H9 (cell line): ENCODE measurements at regions not wholly inside any gene's neighbourhood (a gene's known extent, or its start where the extent isn't known, plus 50 kb on each side); places are given as distances from the start of the nearest gene placed in this dataset.

ENCODE experiments used
- DNase-seq: peaks from one replicate; pipeline ENCODE4 v3.0.0-alpha.2; 2017
- H2AFZ ChIP-seq: one replicate; pipeline ENCODE4 v1.6.1; 2013; ENCODE audit warnings: mild to moderate bottlenecking, low read length, control low read depth, moderate library complexity
- H2AK5ac ChIP-seq: 2 replicates; pipeline ENCODE4 v1.6.1; 2013; ENCODE audit warnings: low read length, control low read depth, mixed read lengths; ENCODE audit not compliant: insufficient read length
- H2BK120ac ChIP-seq: one replicate; pipeline ENCODE4 v1.6.1; 2013; ENCODE audit warnings: low read depth, mild to moderate bottlenecking, low read length, control low read depth, inconsistent platforms; ENCODE audit not compliant: poor library complexity, severe bottlenecking
- H2BK12ac ChIP-seq: 2 replicates; pipeline ENCODE4 v1.6.1; 2013; ENCODE audit warnings: low read length, control low read depth, mixed read lengths, low read depth; ENCODE audit not compliant: insufficient read length
- H2BK15ac ChIP-seq: 2 replicates; pipeline ENCODE4 v1.6.1; 2013; ENCODE audit warnings: low read depth, low read length, control low read depth
- H2BK20ac ChIP-seq: one replicate; pipeline ENCODE4 v1.6.1; 2013; ENCODE audit warnings: low read depth, mild to moderate bottlenecking, low read length, control low read depth, inconsistent platforms; ENCODE audit not compliant: poor library complexity, severe bottlenecking
- H2BK5ac ChIP-seq: 2 replicates; pipeline ENCODE4 v1.6.1; 2013; ENCODE audit warnings: low read length, control low read depth, mixed read lengths; ENCODE audit not compliant: insufficient read length
- H3K14ac ChIP-seq: 2 replicates; pipeline ENCODE4 v1.6.1; 2013; ENCODE audit warnings: low read length, control low read depth; ENCODE audit not compliant: insufficient read depth
- H3K18ac ChIP-seq: 2 replicates; pipeline ENCODE4 v1.6.1; 2013; ENCODE audit warnings: low read depth, mild to moderate bottlenecking, mixed read lengths, low read length, control low read depth; ENCODE audit not compliant: insufficient read length
- H3K23ac ChIP-seq: 2 replicates; pipeline ENCODE4 v1.6.1; 2013; ENCODE audit warnings: low read length, control low read depth, mixed read lengths, low read depth; ENCODE audit not compliant: insufficient read length
- H3K23me2 ChIP-seq: 2 replicates; pipeline ENCODE4 v1.6.1; 2013; ENCODE audit warnings: low read depth, mild to moderate bottlenecking, mixed read lengths, low read length, control low read depth; ENCODE audit not compliant: insufficient read length, poor library complexity, severe bottlenecking
- H3K27ac ChIP-seq: 2 replicates; pipeline ENCODE4 v1.5.1; 2013; ENCODE audit warnings: low read length, control low read depth, mixed read lengths, low read depth; ENCODE audit not compliant: insufficient read length
- H3K27me3 ChIP-seq: 2 replicates; pipeline ENCODE4 v1.6.1; 2013; ENCODE audit warnings: low read length, control low read depth, inconsistent platforms; ENCODE audit not compliant: insufficient read depth
- H3K4ac ChIP-seq: 2 replicates; pipeline ENCODE4 v1.6.1; 2013; ENCODE audit warnings: low read depth, mild to moderate bottlenecking, control low read depth, inconsistent platforms, low read length, moderate library complexity
- H3K4me1 ChIP-seq: 2 replicates; pipeline ENCODE4 v1.6.1; 2013; ENCODE audit warnings: low read length, control low read depth, inconsistent platforms; ENCODE audit not compliant: insufficient read depth
- H3K4me2 ChIP-seq: 2 replicates; pipeline ENCODE4 v1.6.1; 2013; ENCODE audit warnings: low read length, control low read depth, mixed read lengths; ENCODE audit not compliant: insufficient read length, insufficient read depth
- H3K56ac ChIP-seq: 2 replicates; pipeline ENCODE4 v1.6.1; 2013; ENCODE audit warnings: low read depth, mild to moderate bottlenecking, mixed read lengths, low read length, control low read depth; ENCODE audit not compliant: insufficient read length
- H3K79me1 ChIP-seq: 2 replicates; pipeline ENCODE4 v1.6.1; 2013; ENCODE audit warnings: low read depth, mild to moderate bottlenecking, moderate library complexity, low read length, control low read depth, inconsistent platforms; ENCODE audit not compliant: insufficient read depth, poor library complexity, severe bottlenecking
- H3K79me2 ChIP-seq: 2 replicates; pipeline ENCODE4 v1.6.1; 2013; ENCODE audit warnings: low read length, control low read depth, inconsistent platforms; ENCODE audit not compliant: insufficient read depth
- H3K9ac ChIP-seq: 2 replicates; pipeline ENCODE4 v1.6.1; 2013; ENCODE audit warnings: low read length, control low read depth, mixed read lengths; ENCODE audit not compliant: insufficient read length; ENCODE audit errors: extremely low read depth
- H3K9me3 ChIP-seq: one replicate; pipeline ENCODE4 v1.6.1; 2013; ENCODE audit warnings: low read depth, low read length, inconsistent platforms; ENCODE audit not compliant: control insufficient read depth
- H3T11ph ChIP-seq: one replicate; pipeline ENCODE4 v1.6.1; 2013; ENCODE audit warnings: mild to moderate bottlenecking, low read length, control low read depth, inconsistent platforms
- H4K20me1 ChIP-seq: one replicate; pipeline ENCODE4 v1.6.1; 2013; ENCODE audit not compliant: control insufficient read depth, insufficient read length, insufficient read depth
- H4K5ac ChIP-seq: 2 replicates; pipeline ENCODE4 v1.6.1; 2013; ENCODE audit warnings: low read depth, mild to moderate bottlenecking, mixed read lengths, low read length, control low read depth; ENCODE audit not compliant: insufficient read length
- H4K8ac ChIP-seq: replicated peaks from 2 replicates; pipeline ENCODE4 v1.6.1; 2013; ENCODE audit warnings: low read length, control low read depth, mixed read lengths, low read depth; ENCODE audit not compliant: insufficient read length
- H4K91ac ChIP-seq: 2 replicates; pipeline ENCODE4 v1.6.1; 2013; ENCODE audit warnings: low read depth, mild to moderate bottlenecking, moderate library complexity, mixed read lengths, low read length, control low read depth; ENCODE audit not compliant: insufficient read length
- H3K27ac Mint-ChIP-seq, 3 experiments: 2 replicates in 2 of 3; 3 replicates in 1 of 3; pipeline ENCODE4 v1.8.0; 2020 to 2021; ENCODE audit warnings: mixed read lengths in 3 of 3, mild to moderate bottlenecking in 1 of 3, moderate library complexity in 1 of 3
- H3K27me3 Mint-ChIP-seq: 2 replicates; pipeline ENCODE4 v1.8.0; 2021; ENCODE audit warnings: low read depth, mild to moderate bottlenecking, moderate library complexity, mixed read lengths
- H3K36me3 Mint-ChIP-seq, 3 experiments: 2 replicates in 2 of 3; 3 replicates in 1 of 3; pipeline ENCODE4 v1.8.0; 2020 to 2021; ENCODE audit warnings: low read depth in 3 of 3, mixed read lengths in 3 of 3; ENCODE audit not compliant: insufficient read depth in 1 of 3
- H3K4me1 Mint-ChIP-seq, 2 experiments: 2 replicates each; pipeline ENCODE4 v1.8.0; 2020; ENCODE audit warnings: mixed read lengths in 2 of 2
- H3K4me3 Mint-ChIP-seq, 2 experiments: 2 replicates in 1 of 2; 3 replicates in 1 of 2; pipeline ENCODE4 v1.8.0; 2020 to 2021; ENCODE audit warnings: mild to moderate bottlenecking in 2 of 2, mixed read lengths in 2 of 2, moderate library complexity in 1 of 2
- H3K9me3 Mint-ChIP-seq, 2 experiments: 2 replicates in 1 of 2; 3 replicates in 1 of 2; pipeline ENCODE4 v1.8.0; 2020; ENCODE audit warnings: mild to moderate bottlenecking in 2 of 2, mixed read lengths in 2 of 2, moderate library complexity in 1 of 2
- CTCF ChIP-seq: fragments of 200-600 bp; sonication (generic); conservative IDR thresholded peaks from 3 replicates; pipeline ENCODE4 v1.8.0; 2021; ENCODE audit warnings: antibody characterized with exemption, mild to moderate bottlenecking
- WGBS: extraction: QIAGEN DNeasy Blood & Tissue Kit; methylation state at CpG from one replicate; pipeline ENCODE4 v1.1.7; 2013; ENCODE audit warnings: missing lambda C conversion rate, low lambda C conversion rate, mixed read lengths; ENCODE audit not compliant: insufficient read length; ENCODE audit errors: extremely low coverage; 5-methylcytosine and 5-hydroxymethylcytosine counted together

GRCh38 chr11:69227271-69227670 is 66.7 kb upstream of the MYEOV start:
- Histone ChIP-seq H3K23me2 (no peaks in the 10 kb centered on the region), H2BK15ac (no peak overlapping the region), H3K9me3 (no peaks in the 10 kb centered on the region), H3K79me1 (no peaks in the 10 kb centered on the region), H3K4ac (no peak overlapping the region), H3K27me3 (no peaks in the 10 kb centered on the region), H3K23ac (no peak overlapping the region), H3K9ac (no peak overlapping the region), H4K5ac (no peak overlapping the region), H2BK5ac (no peak overlapping the region), H4K8ac (no peak overlapping the region), H3K27ac (no peak overlapping the region), H2AK5ac (no peak overlapping the region), H3T11ph (no peak overlapping the region), H4K91ac (no peak overlapping the region), H3K79me2 (no peaks in the 10 kb centered on the region), H2AFZ (no peak overlapping the region), H3K18ac (no peak overlapping the region), H3K4me2 (no peak overlapping the region), H2BK120ac (no peak overlapping the region), H2BK20ac (no peak overlapping the region), H3K56ac (no peak overlapping the region), H4K20me1 (no peaks in the 10 kb centered on the region), H3K14ac (no peak overlapping the region), H2BK12ac (no peak overlapping the region), H3K4me1 (no peaks in the 10 kb centered on the region)
- no peak overlapping the region for H3K27ac Mint-ChIP-seq
- H3K4me3 Mint-ChIP-seq: no peak overlapping the region
- DNase-seq: peak; percentile 5
- peaks cover 41% of the 10 kb centered on the region for H3K27me3 Mint-ChIP-seq
- H3K9me3 Mint-ChIP-seq: no peaks in the 10 kb centered on the region; a peak in 3 of 5 replicates
- WGBS: no CpG with 5 or more reads among the region's 1 CpG
- TF ChIP-seq CTCF: no peak
- H3K4me1 Mint-ChIP-seq: no peaks in the 10 kb centered on the region; a peak in 1 of 4 replicates
- no peaks in the 10 kb centered on the region; a peak in 1 of 7 replicates for H3K36me3 Mint-ChIP-seq
